Fibroblast of skin of right quadriceps (primary cell): ENCODE measurements at regions not wholly inside any gene's neighbourhood (a gene's known extent, or its start where the extent isn't known, plus 50 kb on each side); places are given as distances from the start of the nearest gene placed in this dataset.
A peak's percentile ranks its signal among the peaks of the same experiment; 100 is the strongest.

Experiments
- DNase-seq: peaks from one replicate; pipeline ENCODE4 v3.0.0-alpha.2; 2013

- DNase-seq = no peak
These were observed 643.8 kb downstream of the SORCS1 start for GRCh38 chr10:106520698-106521097.

GRCh38 chr10:106519376-106520030 lies 645.0 kb downstream of the SORCS1 start:
- DNase-seq = peak; percentile 28

- DNase-seq = no peak
These were observed 649.2 kb downstream of the SORCS1 start for GRCh38 chr10:106515206-106515790.

- DNase-seq = no peak
These were observed 651.1 kb downstream of the SORCS1 start for GRCh38 chr10:106513352-106513771.

- DNase-seq = no peak
These were observed 652.6 kb downstream of the SORCS1 start for GRCh38 chr10:106511917-106512316.

- DNase-seq = no peak
These were observed 655.6 kb downstream of the SORCS1 start for GRCh38 chr10:106508950-106509349.

- no peak for DNase-seq
These were observed 657.8 kb downstream of the SORCS1 start for GRCh38 chr10:106506526-106507283.

- DNase-seq = peak; percentile 42
These were observed 660.0 kb downstream of the SORCS1 start for GRCh38 chr10:106504536-106504935.

- peak; percentile 4 for DNase-seq
These were observed 661.9 kb downstream of the SORCS1 start for GRCh38 chr10:106502641-106503040.

GRCh38 chr10:106500925-106501525 lies 663.5 kb downstream of the SORCS1 start:
- DNase-seq = peak; percentile 2

GRCh38 chr10:106500041-106500924 lies 664.2 kb downstream of the SORCS1 start:
- DNase-seq = no peak

GRCh38 chr10:106499448-106499847 lies 665.1 kb downstream of the SORCS1 start:
- no peak for DNase-seq

GRCh38 chr10:106498675-106499074 lies 665.8 kb downstream of the SORCS1 start:
- DNase-seq = no peak

- no peak for DNase-seq
These were observed 668.6 kb downstream of the SORCS1 start for GRCh38 chr10:106495931-106496330.

GRCh38 chr10:106493751-106494150 lies 670.8 kb downstream of the SORCS1 start:
- DNase-seq = no peak

- no peak for DNase-seq
These were observed 671.3 kb downstream of the SORCS1 start for GRCh38 chr10:106493226-106493625.

- no peak for DNase-seq
These were observed 676.8 kb downstream of the SORCS1 start for GRCh38 chr10:106487726-106488125.

GRCh38 chr10:106481598-106482275 lies 682.8 kb downstream of the SORCS1 start:
- no peak for DNase-seq

GRCh38 chr10:106479636-106480035 lies 684.9 kb downstream of the SORCS1 start:
- no peak for DNase-seq

GRCh38 chr10:106474876-106475275 lies 689.6 kb downstream of the SORCS1 start:
- DNase-seq = peak; percentile 5

GRCh38 chr10:106473129-106473685 lies 691.3 kb downstream of the SORCS1 start:
- no peak for DNase-seq

- peak; percentile 13 for DNase-seq
These were observed 697.0 kb downstream of the SORCS1 start for GRCh38 chr10:106467506-106467905.
